Effector memory CD4-positive, alpha-beta T cell (primary cell): ENCODE measurements at regions not wholly inside any gene's neighbourhood (a gene's known extent, or its start where the extent isn't known, plus 50 kb on each side); places are given as distances from the start of the nearest gene placed in this dataset.

ENCODE experiments used
- DNase-seq, 3 donors: peaks; one replicate each; pipeline ENCODE4 v3.0.0-alpha.2; 2020
- H3K27ac ChIP-seq: 2 replicates; pipeline ENCODE4 v1.7.0; 2013; ENCODE audit warnings: mild to moderate bottlenecking, low read length, moderate library complexity; ENCODE audit not compliant: insufficient read depth, poor library complexity, severe bottlenecking
- H3K27me3 ChIP-seq: replicated peaks from 2 replicates; pipeline ENCODE4 v1.7.0; 2013; ENCODE audit warnings: mild to moderate bottlenecking, low read length; ENCODE audit not compliant: insufficient read depth, control insufficient read depth, poor library complexity, severe bottlenecking
- H3K36me3 ChIP-seq: 2 replicates; pipeline ENCODE4 v1.7.0; 2013; ENCODE audit warnings: mild to moderate bottlenecking, low read length, moderate library complexity; ENCODE audit not compliant: control insufficient read depth, insufficient read depth
- H3K4me1 ChIP-seq: 2 replicates; pipeline ENCODE4 v1.7.0; 2013; ENCODE audit warnings: low read length, mild to moderate bottlenecking; ENCODE audit not compliant: control insufficient read depth, insufficient read depth, poor library complexity, severe bottlenecking
- H3K4me3 ChIP-seq: 2 replicates; pipeline ENCODE4 v1.7.0; 2013; ENCODE audit warnings: low read length, low read depth, mild to moderate bottlenecking; ENCODE audit not compliant: insufficient read depth, poor library complexity, severe bottlenecking
- H3K9me3 ChIP-seq: 2 replicates; pipeline ENCODE4 v1.7.0; 2013; ENCODE audit warnings: mild to moderate bottlenecking, low read length, moderate library complexity; ENCODE audit not compliant: control insufficient read depth

GRCh38 chr2:455015-455705 is 167.3 kb upstream of the ALKAL2 start:
- DNase-seq: no peak
- H3K4me3 ChIP-seq: no peak overlapping the region
- peaks cover 5% of the 10 kb centered on the region for H3K27me3 ChIP-seq
- no peaks in the 10 kb centered on the region for H3K36me3 ChIP-seq
- peaks cover under 1% of the 10 kb centered on the region for H3K4me1 ChIP-seq
- no peak overlapping the region for H3K27ac ChIP-seq
- H3K9me3 ChIP-seq: no peaks in the 10 kb centered on the region

- Histone ChIP-seq H3K9me3 (no peaks in the 10 kb centered on the region), H3K27me3 (peaks cover 5% of the 10 kb centered on the region), H3K36me3 (no peaks in the 10 kb centered on the region), H3K4me3 (no peak overlapping the region), H3K27ac (no peak overlapping the region), H3K4me1 (no peaks in the 10 kb centered on the region)
- no peak for DNase-seq
Observed at GRCh38 chr2:453132-453531, 165.2 kb upstream of the ALKAL2 start.

- Histone ChIP-seq H3K27ac (no peak overlapping the region), H3K4me1 (no peaks in the 10 kb centered on the region), H3K4me3 (no peak overlapping the region), H3K9me3 (no peaks in the 10 kb centered on the region), H3K36me3 (no peaks in the 10 kb centered on the region), H3K27me3 (peaks cover 5% of the 10 kb centered on the region)
- no peak for DNase-seq
Observed at GRCh38 chr2:451495-451894, 163.6 kb upstream of the ALKAL2 start.

- Histone ChIP-seq H3K27me3 (no peaks in the 10 kb centered on the region), H3K4me1 (no peaks in the 10 kb centered on the region), H3K36me3 (no peaks in the 10 kb centered on the region), H3K27ac (no peak overlapping the region), H3K4me3 (no peak overlapping the region), H3K9me3 (no peaks in the 10 kb centered on the region)
- no peak for DNase-seq
Observed at GRCh38 chr2:449246-450067, 161.6 kb upstream of the ALKAL2 start.

- Histone ChIP-seq H3K27ac (no peak overlapping the region), H3K4me3 (no peak overlapping the region), H3K27me3 (no peaks in the 10 kb centered on the region), H3K9me3 (no peaks in the 10 kb centered on the region), H3K4me1 (no peaks in the 10 kb centered on the region), H3K36me3 (no peaks in the 10 kb centered on the region)
- no peak for DNase-seq
Observed at GRCh38 chr2:447902-448665, 160.2 kb upstream of the ALKAL2 start.

GRCh38 chr2:446963-447530 is 159.2 kb upstream of the ALKAL2 start:
- no peaks in the 10 kb centered on the region for H3K27me3 ChIP-seq
- no peaks in the 10 kb centered on the region for H3K9me3 ChIP-seq
- H3K36me3 ChIP-seq: no peaks in the 10 kb centered on the region
- no peak overlapping the region for H3K4me3 ChIP-seq
- H3K27ac ChIP-seq: no peak overlapping the region
- H3K4me1 ChIP-seq: no peaks in the 10 kb centered on the region
- no peak for DNase-seq

- Histone ChIP-seq H3K36me3 (no peaks in the 10 kb centered on the region), H3K4me1 (no peaks in the 10 kb centered on the region), H3K27me3 (no peaks in the 10 kb centered on the region), H3K27ac (no peak overlapping the region), H3K9me3 (no peaks in the 10 kb centered on the region), H3K4me3 (no peak overlapping the region)
- no peak for DNase-seq
Observed at GRCh38 chr2:446303-446874, 158.5 kb upstream of the ALKAL2 start.

GRCh38 chr2:445896-446295 is 158.0 kb upstream of the ALKAL2 start:
- Histone ChIP-seq H3K27me3 (no peaks in the 10 kb centered on the region), H3K9me3 (no peaks in the 10 kb centered on the region), H3K27ac (no peak overlapping the region), H3K4me1 (no peaks in the 10 kb centered on the region), H3K4me3 (no peak overlapping the region), H3K36me3 (no peaks in the 10 kb centered on the region)
- DNase-seq: no peak

- Histone ChIP-seq H3K4me1 (no peaks in the 10 kb centered on the region), H3K9me3 (no peaks in the 10 kb centered on the region), H3K36me3 (no peaks in the 10 kb centered on the region), H3K27me3 (no peaks in the 10 kb centered on the region), H3K27ac (no peak overlapping the region), H3K4me3 (no peak overlapping the region)
- no peak for DNase-seq
Observed at GRCh38 chr2:444937-445884, 157.3 kb upstream of the ALKAL2 start.
